HepG2 (cell line): ENCODE measurements at regions not wholly inside any gene's neighbourhood (a gene's known extent, or its start where the extent isn't known, plus 50 kb on each side); places are given as distances from the start of the nearest gene placed in this dataset.

Source experiments
- ATAC-seq: fragments of 200-7000 bp; cut with Tn5 transposase; 3 replicates; pipeline ENCODE4 v1.9.1; 2020; ENCODE audit warnings: mild to moderate bottlenecking, moderate library complexity
- BruUV-seq: library from RNA; stranded (reverse); fragments of 400-500 nt; replicated peaks from 2 replicates; lab custom pipeline; 2021; lab: Mats Ljungman, UMichigan
- CTCF ChIA-PET: fragments of 300-600 bp; formaldehyde crosslinking; extraction: SDS; loops from one replicate; lab custom pipeline; 2021; ENCODE audit warnings: low total read pairs, inconsistent platforms, low intra/inter-chr PET ratio; lab: Yijun Ruan, JAX
- POLR2A ChIA-PET: fragments of 350-600 bp; sonication (Branson Sonifier 250); formaldehyde crosslinking; loops from one replicate; lab custom pipeline; 2020; ENCODE audit warnings: antibody characterized with exemption, inconsistent platforms; lab: Yijun Ruan, JAX
- DNase-seq: peaks from one replicate; pipeline ENCODE4 v3.0.0-alpha.2; 2015; ENCODE audit warnings: low spot score
- FAIRE-seq: peaks from 3 replicates; lab custom pipeline; 2011; peaks lifted over from hg19 to GRCh38; lab: Jason Lieb, UNC
- H2AFZ ChIP-seq: one replicate; pipeline ENCODE4 v1.6.1; 2011; ENCODE audit warnings: low read length, inconsistent platforms
- H3K27ac ChIP-seq: fragments of 300-600 bp; 3 replicates; pipeline ENCODE4 v1.8.0; 2011; ENCODE audit warnings: mixed run types, mild to moderate bottlenecking, mixed read lengths, low read length, inconsistent platforms; ENCODE audit not compliant: insufficient read depth; ENCODE audit errors: extremely low read length
- H3K27me3 ChIP-seq, 2 experiments: fragments of 200-600 bp in 1 of 2; 2 replicates in 1 of 2; 3 replicates in 1 of 2; pipeline versions ENCODE4 v1.6.0 to v1.8.0; 2011; ENCODE audit warnings: low read length in 2 of 2, mild to moderate bottlenecking in 2 of 2, moderate library complexity in 2 of 2, inconsistent platforms in 1 of 2; ENCODE audit not compliant: insufficient read depth in 2 of 2, control insufficient read depth in 1 of 2
- H3K36me3 ChIP-seq, 2 experiments: fragments of 200-600 bp in 1 of 2; replicated peaks in 1 of 2; 2 replicates in 1 of 2; 3 replicates in 1 of 2; pipeline versions ENCODE4 v1.5.1 to v1.8.0; 2011; ENCODE audit warnings: low read length in 2 of 2, inconsistent platforms in 1 of 2; ENCODE audit not compliant: insufficient read depth in 2 of 2, control insufficient read depth in 1 of 2
- H3K4me1 ChIP-seq: 2 replicates; pipeline ENCODE4 v1.5.1; 2012; ENCODE audit warnings: low read length, inconsistent platforms; ENCODE audit not compliant: insufficient read depth
- H3K4me2 ChIP-seq: 2 replicates; pipeline ENCODE4 v1.6.0; 2011; ENCODE audit warnings: low read depth, low read length, inconsistent platforms
- H3K4me3 ChIP-seq, 3 experiments: fragments of 200-600 bp in 1 of 3; sonication (generic), shearing (Covaris generic) in 1 of 3; replicated peaks in 1 of 3; 2 replicates each; pipeline ENCODE4 v1.5.1; 2011 to 2016; ENCODE audit warnings: low read length in 3 of 3, inconsistent platforms in 2 of 3, low read depth in 2 of 3, mild to moderate bottlenecking in 2 of 3, control low read depth in 1 of 3, mixed read lengths in 1 of 3; ENCODE audit not compliant: insufficient read depth in 1 of 3
- H3K79me2 ChIP-seq: one replicate; pipeline ENCODE4 v1.6.1; 2011; ENCODE audit warnings: low read length, inconsistent platforms; ENCODE audit not compliant: insufficient read depth
- H3K9ac ChIP-seq: 2 replicates; pipeline ENCODE4 v1.6.0; 2011; ENCODE audit warnings: mild to moderate bottlenecking, low read depth, low read length, inconsistent platforms; ENCODE audit not compliant: insufficient read depth
- H3K9me3 ChIP-seq: 2 replicates; pipeline ENCODE4 v1.5.1; 2012; ENCODE audit warnings: mild to moderate bottlenecking, low read length
- H4K20me1 ChIP-seq: 2 replicates; pipeline ENCODE4 v1.6.0; 2011; ENCODE audit warnings: inconsistent platforms, mild to moderate bottlenecking, low read length, moderate library complexity; ENCODE audit not compliant: insufficient read depth
- BRD4 ChIP-seq: sonication (generic); formaldehyde crosslinking; IDR thresholded peaks from 2 replicates; pipeline ENCODE4 v1.4.0; 2020; ENCODE audit warnings: missing genetic modification reagents
- GZF1 ChIP-seq: sonication (generic); formaldehyde crosslinking; IDR thresholded peaks from 2 replicates; pipeline ENCODE4 v1.5.1; 2020; ENCODE audit warnings: mild to moderate bottlenecking, missing genetic modification reagents
- MAX ChIP-seq: IDR thresholded peaks from 2 replicates; pipeline ENCODE4 v1.6.1; 2012; ENCODE audit warnings: inconsistent platforms
- RFX1 ChIP-seq: fragments of 450-650 bp; IDR thresholded peaks from 2 replicates; pipeline ENCODE4 v1.6.1; 2017
- SMC3 ChIP-seq: IDR thresholded peaks from 2 replicates; pipeline ENCODE4 v1.6.1; 2011; ENCODE audit warnings: low read length, improper control_type of control experiment
- SYNCRIP ChIP-seq: fragments of 200-400 bp; formaldehyde crosslinking; IDR thresholded peaks from 2 replicates; pipeline ENCODE4 v1.6.1; 2018; ENCODE audit warnings: mild to moderate bottlenecking, low read depth, low read length; ENCODE audit not compliant: insufficient read depth
- U2AF2 ChIP-seq: fragments of 200-400 bp; formaldehyde crosslinking; IDR thresholded peaks from 2 replicates; pipeline ENCODE4 v1.6.1; 2017; ENCODE audit warnings: low read depth, mild to moderate bottlenecking, low read length
- ZBTB42 ChIP-seq: sonication (generic); formaldehyde crosslinking; IDR thresholded peaks from 2 replicates; pipeline ENCODE4 v1.5.0; 2020; ENCODE audit warnings: mild to moderate bottlenecking, missing genetic modification reagents
- ZFP90 ChIP-seq: sonication (generic); formaldehyde crosslinking; IDR thresholded peaks from 2 replicates; pipeline ENCODE4 v1.8.0; 2022; ENCODE audit warnings: missing genetic modification reagents, mild to moderate bottlenecking, inconsistent platforms, borderline replicate concordance
- WGBS: methylation state at CpG from one replicate; pipeline ENCODE4 v1.1.6; 2017; ENCODE audit warnings: low lambda C conversion rate; 5-methylcytosine and 5-hydroxymethylcytosine counted together
- in situ Hi-C: cut with HindIII; loops from 2 replicates; pipeline ENCODE4 v1.10.0; 2017; ENCODE audit warnings: low pct_unique_long_range_greater_than_20kb; ENCODE audit not compliant: extremely low pct_ligation_motif_present
- intact Hi-C: fragments of 100-400 bp; cut with micrococcal nuclease; formaldehyde crosslinking; loops from one replicate; pipeline ENCODE4 v1.10.0; 2022; ENCODE audit not compliant: unreplicated experiment
- TF ChIP-seq, protein P1 (sequence below): sonication (generic); formaldehyde crosslinking; IDR thresholded peaks from 2 replicates; pipeline ENCODE4 v1.5.0; 2020; ENCODE audit warnings: missing genetic modification reagents
- TF ChIP-seq, protein P2 (sequence below), 2 experiments: sonication (generic) in 1 of 2; formaldehyde crosslinking in 1 of 2; IDR thresholded peaks; 2 replicates each; pipeline versions ENCODE4 v1.6.1 to v1.9.0; 2014 to 2022; ENCODE audit warnings: antibody characterized with exemption in 1 of 2, borderline replicate concordance in 1 of 2, inconsistent platforms in 1 of 2, low read depth in 1 of 2, missing genetic modification reagents in 1 of 2
- TF ChIP-seq, protein P3 (sequence below): sonication (generic); formaldehyde crosslinking; conservative IDR thresholded peaks from 2 replicates; pipeline ENCODE4 v1.4.0; 2020; ENCODE audit warnings: missing genetic modification reagents
- TF ChIP-seq, protein P4 (sequence below): IDR thresholded peaks from 2 replicates; pipeline ENCODE4 v1.6.1; 2016

GRCh38 chr19:30685426-30686000 is 313.3 kb downstream of the ZNF536 start (continued):
- TF ChIP-seq, protein P1, sequence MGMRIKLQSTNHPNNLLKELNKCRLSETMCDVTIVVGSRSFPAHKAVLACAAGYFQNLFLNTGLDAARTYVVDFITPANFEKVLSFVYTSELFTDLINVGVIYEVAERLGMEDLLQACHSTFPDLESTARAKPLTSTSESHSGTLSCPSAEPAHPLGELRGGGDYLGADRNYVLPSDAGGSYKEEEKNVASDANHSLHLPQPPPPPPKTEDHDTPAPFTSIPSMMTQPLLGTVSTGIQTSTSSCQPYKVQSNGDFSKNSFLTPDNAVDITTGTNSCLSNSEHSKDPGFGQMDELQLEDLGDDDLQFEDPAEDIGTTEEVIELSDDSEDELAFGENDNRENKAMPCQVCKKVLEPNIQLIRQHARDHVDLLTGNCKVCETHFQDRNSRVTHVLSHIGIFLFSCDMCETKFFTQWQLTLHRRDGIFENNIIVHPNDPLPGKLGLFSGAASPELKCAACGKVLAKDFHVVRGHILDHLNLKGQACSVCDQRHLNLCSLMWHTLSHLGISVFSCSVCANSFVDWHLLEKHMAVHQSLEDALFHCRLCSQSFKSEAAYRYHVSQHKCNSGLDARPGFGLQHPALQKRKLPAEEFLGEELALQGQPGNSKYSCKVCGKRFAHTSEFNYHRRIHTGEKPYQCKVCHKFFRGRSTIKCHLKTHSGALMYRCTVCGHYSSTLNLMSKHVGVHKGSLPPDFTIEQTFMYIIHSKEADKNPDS (CRISPR knock-in tag): no peak

DNA sequence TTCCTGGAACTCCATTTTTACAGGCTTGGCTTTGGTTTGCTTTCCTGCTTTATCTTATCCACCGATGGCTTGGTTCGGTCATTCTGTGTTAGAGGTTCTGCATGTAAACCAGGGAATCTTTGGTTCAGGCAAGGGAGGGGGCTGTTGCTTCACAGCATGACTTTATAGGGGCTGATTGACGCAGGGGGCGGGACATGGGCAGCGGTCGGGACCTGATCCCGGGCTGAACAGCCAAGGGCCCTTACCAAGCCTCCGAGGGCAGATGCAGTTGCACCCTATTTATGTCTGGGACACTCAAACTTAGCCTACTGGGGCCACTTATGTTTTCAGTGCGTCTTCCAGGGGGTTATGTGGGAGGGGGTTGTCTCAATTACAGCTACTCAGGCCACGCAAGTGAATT is 312.4 kb downstream of the ZNF536 start:
- intact Hi-C loops (no loop called here), in situ Hi-C loops (no loop called here)
- H4K20me1 ChIP-seq: no peaks in the 10 kb centered on the region
- WGBS: 2% methylated on average over 7 of the region's 10 CpGs
- peaks cover 0 to 24% of the 10 kb centered on the region in 2 experiments; a peak in 3 of 5 replicates for H3K27me3 ChIP-seq
- H3K4me3 ChIP-seq: no peak overlapping the region
- H3K9ac ChIP-seq: no peak overlapping the region
- no peak overlapping the region for H2AFZ ChIP-seq
- no peak overlapping the region for H3K4me2 ChIP-seq
- CTCF ChIA-PET: no interaction called here
- no peaks in the 10 kb centered on the region for H3K4me1 ChIP-seq
- no peaks in the 10 kb centered on the region for H3K9me3 ChIP-seq
- FAIRE-seq (no peak), DNase-seq (no peak), ATAC-seq (no peak)
- POLR2A ChIA-PET: no interaction called here
- no peak overlapping the region for H3K27ac ChIP-seq
- no peaks in the 10 kb centered on the region for H3K79me2 ChIP-seq
- BruUV-seq: no TSS peak
- no peaks in the 10 kb centered on the region for H3K36me3 ChIP-seq
- TF ChIP-seq ZFP90 (no peak), U2AF2 (no peak), ZBTB42 (CRISPR knock-in tag) (no peak), MAX (no peak), RFX1 (no peak), GZF1 (no peak), BRD4 (CRISPR knock-in tag) (no peak), SYNCRIP (no peak), SMC3 (no peak)
- TF ChIP-seq, protein P2, sequence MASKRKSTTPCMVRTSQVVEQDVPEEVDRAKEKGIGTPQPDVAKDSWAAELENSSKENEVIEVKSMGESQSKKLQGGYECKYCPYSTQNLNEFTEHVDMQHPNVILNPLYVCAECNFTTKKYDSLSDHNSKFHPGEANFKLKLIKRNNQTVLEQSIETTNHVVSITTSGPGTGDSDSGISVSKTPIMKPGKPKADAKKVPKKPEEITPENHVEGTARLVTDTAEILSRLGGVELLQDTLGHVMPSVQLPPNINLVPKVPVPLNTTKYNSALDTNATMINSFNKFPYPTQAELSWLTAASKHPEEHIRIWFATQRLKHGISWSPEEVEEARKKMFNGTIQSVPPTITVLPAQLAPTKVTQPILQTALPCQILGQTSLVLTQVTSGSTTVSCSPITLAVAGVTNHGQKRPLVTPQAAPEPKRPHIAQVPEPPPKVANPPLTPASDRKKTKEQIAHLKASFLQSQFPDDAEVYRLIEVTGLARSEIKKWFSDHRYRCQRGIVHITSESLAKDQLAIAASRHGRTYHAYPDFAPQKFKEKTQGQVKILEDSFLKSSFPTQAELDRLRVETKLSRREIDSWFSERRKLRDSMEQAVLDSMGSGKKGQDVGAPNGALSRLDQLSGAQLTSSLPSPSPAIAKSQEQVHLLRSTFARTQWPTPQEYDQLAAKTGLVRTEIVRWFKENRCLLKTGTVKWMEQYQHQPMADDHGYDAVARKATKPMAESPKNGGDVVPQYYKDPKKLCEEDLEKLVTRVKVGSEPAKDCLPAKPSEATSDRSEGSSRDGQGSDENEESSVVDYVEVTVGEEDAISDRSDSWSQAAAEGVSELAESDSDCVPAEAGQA (IDR thresholded peaks at IDR 0.05; ENCODE audit: low read depth): no peak
- TF ChIP-seq, protein P2 (CRISPR knock-in tag; IDR thresholded peaks at IDR 0.05; ENCODE audit: borderline replicate concordance): no peak
- TF ChIP-seq, protein P3, sequence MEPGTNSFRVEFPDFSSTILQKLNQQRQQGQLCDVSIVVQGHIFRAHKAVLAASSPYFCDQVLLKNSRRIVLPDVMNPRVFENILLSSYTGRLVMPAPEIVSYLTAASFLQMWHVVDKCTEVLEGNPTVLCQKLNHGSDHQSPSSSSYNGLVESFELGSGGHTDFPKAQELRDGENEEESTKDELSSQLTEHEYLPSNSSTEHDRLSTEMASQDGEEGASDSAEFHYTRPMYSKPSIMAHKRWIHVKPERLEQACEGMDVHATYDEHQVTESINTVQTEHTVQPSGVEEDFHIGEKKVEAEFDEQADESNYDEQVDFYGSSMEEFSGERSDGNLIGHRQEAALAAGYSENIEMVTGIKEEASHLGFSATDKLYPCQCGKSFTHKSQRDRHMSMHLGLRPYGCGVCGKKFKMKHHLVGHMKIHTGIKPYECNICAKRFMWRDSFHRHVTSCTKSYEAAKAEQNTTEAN (CRISPR knock-in tag): no peak
- TF ChIP-seq, protein P4, sequence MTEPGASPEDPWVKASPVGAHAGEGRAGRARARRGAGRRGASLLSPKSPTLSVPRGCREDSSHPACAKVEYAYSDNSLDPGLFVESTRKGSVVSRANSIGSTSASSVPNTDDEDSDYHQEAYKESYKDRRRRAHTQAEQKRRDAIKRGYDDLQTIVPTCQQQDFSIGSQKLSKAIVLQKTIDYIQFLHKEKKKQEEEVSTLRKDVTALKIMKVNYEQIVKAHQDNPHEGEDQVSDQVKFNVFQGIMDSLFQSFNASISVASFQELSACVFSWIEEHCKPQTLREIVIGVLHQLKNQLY (CRISPR knock-in tag): no peak
